ENCODE measurements at regions not wholly inside any gene's neighbourhood (a gene's known extent, or its start where the extent isn't known, plus 50 kb on each side); places are given as distances from the start of the nearest gene placed in this dataset.

DNA sequence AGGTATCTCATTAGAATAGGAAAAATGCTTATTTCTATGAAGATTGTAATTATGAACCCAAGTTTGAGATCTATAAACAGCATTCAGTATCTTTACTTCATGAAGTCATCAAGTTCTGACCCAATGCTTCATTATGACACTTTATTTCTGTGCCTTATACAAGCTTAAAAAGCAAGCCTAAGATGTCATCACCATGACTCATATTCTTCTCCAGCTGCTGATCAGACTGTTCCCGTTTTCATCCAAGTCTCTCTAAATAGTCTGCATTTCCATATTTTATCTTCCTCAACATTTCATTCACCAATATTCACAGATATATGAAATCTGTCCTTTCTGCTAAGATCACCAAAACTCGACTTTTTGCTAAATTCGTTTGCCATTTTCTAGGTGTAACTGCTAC is 1247.2 kb upstream of the PRR20A start:
- TF ChIP-seq CTCF (IDR thresholded peaks at IDR 0.05; ENCODE audit: extremely low read depth in 1 of 2, insufficient read depth in 1 of 2, low read depth in 1 of 2, low read length in 2 of 2) (no peak), POLR2AphosphoS5 (IDR thresholded peaks at IDR 0.05; ENCODE audit: insufficient read depth, low read depth, low read length) (no peak), POLR2A (IDR thresholded peaks at IDR 0.05; ENCODE audit: low read depth, low read length) (no peak), JUN (IDR thresholded peaks at IDR 0.05; ENCODE audit: borderline replicate concordance, insufficient read depth, insufficient read length, low read depth) (no peak), MAX (IDR thresholded peaks at IDR 0.05; ENCODE audit: insufficient read depth, insufficient read length) (no peak)
